ENCODE measurements at regions not wholly inside any gene's neighbourhood (a gene's known extent, or its start where the extent isn't known, plus 50 kb on each side); places are given as distances from the start of the nearest gene placed in this dataset.

DNA sequence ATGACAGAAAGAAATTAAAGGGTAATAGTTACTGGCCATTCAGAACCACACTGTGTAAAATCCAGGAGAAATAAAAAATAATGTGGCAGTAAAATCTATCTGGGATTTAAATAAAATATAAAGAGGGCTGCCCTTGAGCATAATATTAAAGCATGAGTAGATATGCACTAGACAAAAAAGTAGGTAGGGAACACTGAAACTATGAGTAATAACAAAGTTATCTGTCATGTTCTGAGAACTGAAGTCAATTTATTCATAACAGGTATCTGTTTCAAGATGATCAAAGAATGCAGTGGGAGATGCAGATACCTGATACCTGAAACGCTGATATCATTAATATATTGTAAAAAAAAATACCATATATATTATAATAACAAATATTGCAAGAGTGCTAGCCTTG, 1672.0 kb downstream of the SLITRK5 start:
- Histone ChIP-seq H3K4me3 (no peak overlapping the region), H3K27ac (no peak overlapping the region), H3K4me2 (no peak overlapping the region), H3K4me1 (no peaks in the 10 kb centered on the region), H3K9me3 (no peaks in the 10 kb centered on the region)
- no peak for TF ChIP-seq NR3C1 (IDR thresholded peaks at IDR 0.05)
- TF ChIP-seq SMC3 (IDR thresholded peaks at IDR 0.05), result no peak
- TF ChIP-seq POLR2A (IDR thresholded peaks at IDR 0.05; ENCODE audit: low read length), result no peak
- no peak for TF ChIP-seq MAZ (IDR thresholded peaks at IDR 0.05; ENCODE audit: borderline replicate concordance, low read depth, low read length)
- TF ChIP-seq MAFK (IDR thresholded peaks at IDR 0.05; ENCODE audit: partially characterized antibody), result no peak
- TF ChIP-seq KDM5A (IDR thresholded peaks at IDR 0.05), result no peak
- TF ChIP-seq KDM1A (IDR thresholded peaks at IDR 0.05; ENCODE audit: low read depth), result no peak
- no peak for TF ChIP-seq CBX8 (IDR thresholded peaks at IDR 0.05)
- no peak for TF ChIP-seq JUNB (IDR thresholded peaks at IDR 0.05)
- TF ChIP-seq, protein P1, sequence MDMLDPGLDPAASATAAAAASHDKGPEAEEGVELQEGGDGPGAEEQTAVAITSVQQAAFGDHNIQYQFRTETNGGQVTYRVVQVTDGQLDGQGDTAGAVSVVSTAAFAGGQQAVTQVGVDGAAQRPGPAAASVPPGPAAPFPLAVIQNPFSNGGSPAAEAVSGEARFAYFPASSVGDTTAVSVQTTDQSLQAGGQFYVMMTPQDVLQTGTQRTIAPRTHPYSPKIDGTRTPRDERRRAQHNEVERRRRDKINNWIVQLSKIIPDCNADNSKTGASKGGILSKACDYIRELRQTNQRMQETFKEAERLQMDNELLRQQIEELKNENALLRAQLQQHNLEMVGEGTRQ (IDR thresholded peaks at IDR 0.05), result no peak
- TF ChIP-seq TP53 (CRISPR knock-in tag; IDR thresholded peaks at IDR 0.05), result no peak
- TF ChIP-seq FOSL2 (IDR thresholded peaks at IDR 0.05), result no peak
- TF ChIP-seq FOSL2 (CRISPR knock-in tag; IDR thresholded peaks at IDR 0.05), result no peak
- no peak for TF ChIP-seq ESRRA (IDR thresholded peaks at IDR 0.05; ENCODE audit: borderline replicate concordance, low read length)
- no peak for TF ChIP-seq HOXB13 (CRISPR knock-in tag; IDR thresholded peaks at IDR 0.05; ENCODE audit: low read depth)
- no peak for TF ChIP-seq RCOR1 (IDR thresholded peaks at IDR 0.05; ENCODE audit: low read depth, low read length)
- no peak for TF ChIP-seq PHF8 (IDR thresholded peaks at IDR 0.05; ENCODE audit: borderline replicate concordance, low read depth)
- no peak for TF ChIP-seq ZFP36 (IDR thresholded peaks at IDR 0.05; ENCODE audit: borderline replicate concordance, partially characterized antibody)
- TF ChIP-seq, protein P2, sequence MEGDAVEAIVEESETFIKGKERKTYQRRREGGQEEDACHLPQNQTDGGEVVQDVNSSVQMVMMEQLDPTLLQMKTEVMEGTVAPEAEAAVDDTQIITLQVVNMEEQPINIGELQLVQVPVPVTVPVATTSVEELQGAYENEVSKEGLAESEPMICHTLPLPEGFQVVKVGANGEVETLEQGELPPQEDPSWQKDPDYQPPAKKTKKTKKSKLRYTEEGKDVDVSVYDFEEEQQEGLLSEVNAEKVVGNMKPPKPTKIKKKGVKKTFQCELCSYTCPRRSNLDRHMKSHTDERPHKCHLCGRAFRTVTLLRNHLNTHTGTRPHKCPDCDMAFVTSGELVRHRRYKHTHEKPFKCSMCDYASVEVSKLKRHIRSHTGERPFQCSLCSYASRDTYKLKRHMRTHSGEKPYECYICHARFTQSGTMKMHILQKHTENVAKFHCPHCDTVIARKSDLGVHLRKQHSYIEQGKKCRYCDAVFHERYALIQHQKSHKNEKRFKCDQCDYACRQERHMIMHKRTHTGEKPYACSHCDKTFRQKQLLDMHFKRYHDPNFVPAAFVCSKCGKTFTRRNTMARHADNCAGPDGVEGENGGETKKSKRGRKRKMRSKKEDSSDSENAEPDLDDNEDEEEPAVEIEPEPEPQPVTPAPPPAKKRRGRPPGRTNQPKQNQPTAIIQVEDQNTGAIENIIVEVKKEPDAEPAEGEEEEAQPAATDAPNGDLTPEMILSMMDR (IDR thresholded peaks at IDR 0.05), result no peak
- ChIA-PET POLR2A (no interaction called here), CTCF (no interaction called here)
- ATAC-seq (no peak), FAIRE-seq (no peak), DNase-seq (ENCODE audit: low read depth in 1 of 2, low spot score in 1 of 2) (no peak)
- WGBS (ENCODE audit: missing lambda C conversion rate), result 77% methylated on average over 1 of the region's 1 CpG

DNA sequence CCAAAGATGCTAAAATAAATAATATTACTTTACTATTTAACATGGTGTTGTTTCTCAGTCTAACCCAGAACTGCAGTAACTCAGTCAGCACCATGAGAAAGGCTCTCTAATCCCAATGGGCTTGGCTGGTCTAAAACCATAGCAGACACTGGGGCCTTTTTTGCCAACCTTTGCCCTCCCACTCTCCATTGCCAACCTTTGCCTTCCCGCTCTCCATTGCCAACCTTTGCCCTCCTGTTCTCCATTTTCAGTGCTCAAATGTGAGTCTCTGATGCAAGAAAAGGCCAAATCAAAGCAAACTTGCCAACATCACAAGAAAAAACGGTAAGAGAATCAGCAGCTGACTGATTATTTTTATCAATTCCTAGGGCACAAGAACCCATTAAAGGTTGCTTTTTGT, 1681.2 kb downstream of the SLITRK5 start:
- WGBS (ENCODE audit: missing lambda C conversion rate), result 68% methylated on average over 2 of the region's 2 CpGs

DNA sequence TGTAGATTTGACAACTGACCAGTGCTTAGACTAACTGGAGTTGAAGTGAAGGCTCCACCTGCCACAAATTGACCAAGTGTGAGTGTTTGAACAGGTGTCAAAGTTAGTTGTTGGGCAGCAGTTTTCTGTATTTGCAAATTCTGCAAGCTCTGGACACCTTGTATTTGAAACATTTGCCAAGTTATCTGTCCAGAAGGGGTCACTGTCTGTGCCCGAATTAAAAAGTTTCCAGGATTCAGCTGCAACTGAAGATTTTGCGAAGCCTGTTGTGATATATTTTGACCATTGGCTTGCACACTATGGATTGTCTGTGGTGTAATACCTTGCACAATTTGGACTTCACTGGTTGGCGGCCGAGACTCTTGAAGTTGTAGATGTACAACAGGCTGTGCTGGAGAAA, 1690.7 kb downstream of the SLITRK5 start:
- WGBS (ENCODE audit: missing lambda C conversion rate), result 67% methylated on average over 4 of the region's 4 CpGs
- DNase-seq (ENCODE audit: low read depth in 1 of 2, low spot score in 1 of 2) (peak in 1 of 2 experiments; percentile 7), FAIRE-seq (no peak), ATAC-seq (peak in 1 of 2 experiments; percentile 40; a peak in 1 of 6 replicates)
- Histone ChIP-seq H3K4me3 (no peak overlapping the region), H3K9me3 (no peaks in the 10 kb centered on the region), H3K4me2 (no peak overlapping the region), H3K27ac (no peak overlapping the region), H3K4me1 (no peaks in the 10 kb centered on the region)
- ChIA-PET POLR2A (no interaction called here), CTCF (interaction anchor here (0.8 to 1.4 kb wide), 3 partner anchors 83 to 333 kb away, joined by 3 read pairs; no protein-coding TSS in a partner anchor)
- TF ChIP-seq SMC3 (IDR thresholded peaks at IDR 0.05) (peak; percentile 26; the same call in 2 of the 3 replicates), RAD21 (conservative IDR thresholded peaks at IDR 0.05 in 1 of 2, IDR thresholded peaks at IDR 0.05 in 1 of 2) (peak; percentile 35 to 44; a peak in 3 of 5 replicates)
- TF ChIP-seq, protein P3, sequence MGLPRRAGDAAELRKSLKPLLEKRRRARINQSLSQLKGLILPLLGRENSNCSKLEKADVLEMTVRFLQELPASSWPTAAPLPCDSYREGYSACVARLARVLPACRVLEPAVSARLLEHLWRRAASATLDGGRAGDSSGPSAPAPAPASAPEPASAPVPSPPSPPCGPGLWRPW (IDR thresholded peaks at IDR 0.05), result no peak
- TF ChIP-seq, protein P4, sequence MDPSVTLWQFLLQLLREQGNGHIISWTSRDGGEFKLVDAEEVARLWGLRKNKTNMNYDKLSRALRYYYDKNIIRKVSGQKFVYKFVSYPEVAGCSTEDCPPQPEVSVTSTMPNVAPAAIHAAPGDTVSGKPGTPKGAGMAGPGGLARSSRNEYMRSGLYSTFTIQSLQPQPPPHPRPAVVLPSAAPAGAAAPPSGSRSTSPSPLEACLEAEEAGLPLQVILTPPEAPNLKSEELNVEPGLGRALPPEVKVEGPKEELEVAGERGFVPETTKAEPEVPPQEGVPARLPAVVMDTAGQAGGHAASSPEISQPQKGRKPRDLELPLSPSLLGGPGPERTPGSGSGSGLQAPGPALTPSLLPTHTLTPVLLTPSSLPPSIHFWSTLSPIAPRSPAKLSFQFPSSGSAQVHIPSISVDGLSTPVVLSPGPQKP (IDR thresholded peaks at IDR 0.05; ENCODE audit: low read depth, low read length), result no peak
- TF ChIP-seq, protein P2 (IDR thresholded peaks at IDR 0.05), result peak; percentile 16; the same call in 1 of the 3 replicates

More for the DNA sequence above, 1681.2 kb downstream of the SLITRK5 start:
- H3K4me2 ChIP-seq, result no peak overlapping the region
- FAIRE-seq (no peak), DNase-seq (ENCODE audit: low read depth in 1 of 2, low spot score in 1 of 2) (no peak), ATAC-seq (no peak)
- TF ChIP-seq KDM1A (IDR thresholded peaks at IDR 0.05; ENCODE audit: low read depth) (no peak), NFE2L2 (conservative IDR thresholded peaks at IDR 0.05; ENCODE audit: low read length) (no peak), EP300 (IDR thresholded peaks at IDR 0.05) (no peak), EHMT2 (IDR thresholded peaks at IDR 0.05; ENCODE audit: low read depth) (no peak), CBX2 (IDR thresholded peaks at IDR 0.05; ENCODE audit: borderline replicate concordance, low read depth) (no peak), RNF2 (IDR thresholded peaks at IDR 0.05; ENCODE audit: borderline replicate concordance, low read depth) (no peak), JUNB (IDR thresholded peaks at IDR 0.05) (no peak), RFX5 (IDR thresholded peaks at IDR 0.05) (no peak)
- no peaks in the 10 kb centered on the region for H3K9me3 ChIP-seq
- ChIA-PET CTCF (no interaction called here), POLR2A (no interaction called here)
- H3K27ac ChIP-seq, result no peak overlapping the region
- H3K4me1 ChIP-seq, result no peaks in the 10 kb centered on the region
- no peak overlapping the region for H3K4me3 ChIP-seq
